ENCODE measurements at regions not wholly inside any gene's neighbourhood (a gene's known extent, or its start where the extent isn't known, plus 50 kb on each side); places are given as distances from the start of the nearest gene placed in this dataset.

DNA sequence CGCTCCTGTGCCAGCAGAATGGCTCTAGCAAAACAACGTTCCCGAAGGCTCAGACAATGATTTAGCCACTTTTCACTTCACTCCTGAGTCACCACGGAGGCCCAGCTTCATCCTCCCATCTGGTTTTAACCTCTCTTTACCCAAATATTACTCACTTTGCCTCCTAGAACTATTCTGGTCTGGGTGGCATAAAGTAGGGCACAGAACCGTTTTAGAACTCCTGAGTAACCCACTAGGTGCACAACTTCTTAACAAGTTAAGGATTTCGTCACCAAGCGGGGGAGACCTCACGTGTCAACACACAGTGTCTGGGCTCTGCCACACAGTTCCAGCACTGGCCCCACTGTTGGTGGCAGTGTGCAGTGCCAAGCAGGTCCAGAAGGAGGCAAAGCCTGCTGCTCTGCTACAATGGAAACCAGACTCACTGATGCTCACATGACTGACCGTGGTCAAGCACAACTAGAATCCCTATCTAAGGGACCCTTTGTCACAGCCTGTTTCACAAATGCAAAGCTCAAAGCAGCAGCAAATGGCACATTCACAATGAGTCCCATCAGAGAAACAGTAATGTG, 121.7 kb downstream of the SIPA1L2 start:
- peak; percentile 68; the same call in 2 of the 3 replicates for ATAC-seq
- TF ChIP-seq, protein P1, sequence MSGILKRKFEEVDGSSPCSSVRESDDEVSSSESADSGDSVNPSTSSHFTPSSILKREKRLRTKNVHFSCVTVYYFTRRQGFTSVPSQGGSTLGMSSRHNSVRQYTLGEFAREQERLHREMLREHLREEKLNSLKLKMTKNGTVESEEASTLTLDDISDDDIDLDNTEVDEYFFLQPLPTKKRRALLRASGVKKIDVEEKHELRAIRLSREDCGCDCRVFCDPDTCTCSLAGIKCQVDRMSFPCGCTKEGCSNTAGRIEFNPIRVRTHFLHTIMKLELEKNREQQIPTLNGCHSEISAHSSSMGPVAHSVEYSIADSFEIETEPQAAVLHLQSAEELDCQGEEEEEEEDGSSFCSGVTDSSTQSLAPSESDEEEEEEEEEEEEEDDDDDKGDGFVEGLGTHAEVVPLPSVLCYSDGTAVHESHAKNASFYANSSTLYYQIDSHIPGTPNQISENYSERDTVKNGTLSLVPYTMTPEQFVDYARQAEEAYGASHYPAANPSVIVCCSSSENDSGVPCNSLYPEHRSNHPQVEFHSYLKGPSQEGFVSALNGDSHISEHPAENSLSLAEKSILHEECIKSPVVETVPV (CRISPR knock-in tag; IDR thresholded peaks at IDR 0.05) = no peak
- no peak for TF ChIP-seq ZFP30 (CRISPR knock-in tag; IDR thresholded peaks at IDR 0.05)
- TF ChIP-seq, protein P2, sequence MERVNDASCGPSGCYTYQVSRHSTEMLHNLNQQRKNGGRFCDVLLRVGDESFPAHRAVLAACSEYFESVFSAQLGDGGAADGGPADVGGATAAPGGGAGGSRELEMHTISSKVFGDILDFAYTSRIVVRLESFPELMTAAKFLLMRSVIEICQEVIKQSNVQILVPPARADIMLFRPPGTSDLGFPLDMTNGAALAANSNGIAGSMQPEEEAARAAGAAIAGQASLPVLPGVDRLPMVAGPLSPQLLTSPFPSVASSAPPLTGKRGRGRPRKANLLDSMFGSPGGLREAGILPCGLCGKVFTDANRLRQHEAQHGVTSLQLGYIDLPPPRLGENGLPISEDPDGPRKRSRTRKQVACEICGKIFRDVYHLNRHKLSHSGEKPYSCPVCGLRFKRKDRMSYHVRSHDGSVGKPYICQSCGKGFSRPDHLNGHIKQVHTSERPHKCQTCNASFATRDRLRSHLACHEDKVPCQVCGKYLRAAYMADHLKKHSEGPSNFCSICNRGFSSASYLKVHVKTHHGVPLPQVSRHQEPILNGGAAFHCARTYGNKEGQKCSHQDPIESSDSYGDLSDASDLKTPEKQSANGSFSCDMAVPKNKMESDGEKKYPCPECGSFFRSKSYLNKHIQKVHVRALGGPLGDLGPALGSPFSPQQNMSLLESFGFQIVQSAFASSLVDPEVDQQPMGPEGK (CRISPR knock-in tag; IDR thresholded peaks at IDR 0.05; ENCODE audit: borderline replicate concordance) = no peak
- no peak for TF ChIP-seq RARB (CRISPR knock-in tag; IDR thresholded peaks at IDR 0.05)
- no peak for TF ChIP-seq ZNF8 (CRISPR knock-in tag; IDR thresholded peaks at IDR 0.05)
- TF ChIP-seq ZC3H10 (CRISPR knock-in tag; IDR thresholded peaks at IDR 0.05) = no peak
- TF ChIP-seq CSDC2 (CRISPR knock-in tag; IDR thresholded peaks at IDR 0.05) = no peak

DNA sequence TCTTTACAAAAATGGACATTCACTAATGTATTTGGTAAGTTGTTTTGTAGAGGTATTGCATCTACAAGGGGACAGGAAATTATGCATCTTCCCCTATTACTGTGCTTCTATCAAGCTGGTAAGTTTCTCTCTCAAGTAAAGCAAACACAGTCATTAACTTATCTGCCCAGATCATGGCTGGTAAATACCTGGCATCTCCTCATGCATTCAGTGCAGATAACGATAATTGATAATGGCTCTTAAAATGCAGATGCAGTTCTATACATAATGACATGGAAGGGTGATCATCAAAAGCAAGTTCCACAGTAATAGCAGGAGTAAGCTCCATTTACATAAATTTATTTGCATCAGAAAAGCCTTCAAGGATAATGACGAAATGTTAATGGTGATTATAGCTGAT, 122.4 kb downstream of the SIPA1L2 start:
- TF ChIP-seq ZFP3 (CRISPR knock-in tag; IDR thresholded peaks at IDR 0.05) (no peak), ZNF8 (CRISPR knock-in tag; IDR thresholded peaks at IDR 0.05) (no peak), ISL1 (CRISPR knock-in tag; IDR thresholded peaks at IDR 0.05) (no peak), ZFP30 (CRISPR knock-in tag; IDR thresholded peaks at IDR 0.05) (no peak), ZC3H10 (CRISPR knock-in tag; IDR thresholded peaks at IDR 0.05) (no peak), TCF4 (CRISPR knock-in tag; IDR thresholded peaks at IDR 0.05; ENCODE audit: borderline replicate concordance) (no peak), SNAI2 (CRISPR knock-in tag; IDR thresholded peaks at IDR 0.05) (no peak), RARB (CRISPR knock-in tag; IDR thresholded peaks at IDR 0.05) (no peak), PPARA (CRISPR knock-in tag; IDR thresholded peaks at IDR 0.05; ENCODE audit: borderline replicate concordance) (no peak), BACH2 (CRISPR knock-in tag; IDR thresholded peaks at IDR 0.05; ENCODE audit: borderline replicate concordance) (no peak)
- TF ChIP-seq, protein P2 (CRISPR knock-in tag; IDR thresholded peaks at IDR 0.05; ENCODE audit: borderline replicate concordance) = no peak
- TF ChIP-seq, protein P1 (CRISPR knock-in tag; IDR thresholded peaks at IDR 0.05) = no peak
- TF ChIP-seq, protein P3, sequence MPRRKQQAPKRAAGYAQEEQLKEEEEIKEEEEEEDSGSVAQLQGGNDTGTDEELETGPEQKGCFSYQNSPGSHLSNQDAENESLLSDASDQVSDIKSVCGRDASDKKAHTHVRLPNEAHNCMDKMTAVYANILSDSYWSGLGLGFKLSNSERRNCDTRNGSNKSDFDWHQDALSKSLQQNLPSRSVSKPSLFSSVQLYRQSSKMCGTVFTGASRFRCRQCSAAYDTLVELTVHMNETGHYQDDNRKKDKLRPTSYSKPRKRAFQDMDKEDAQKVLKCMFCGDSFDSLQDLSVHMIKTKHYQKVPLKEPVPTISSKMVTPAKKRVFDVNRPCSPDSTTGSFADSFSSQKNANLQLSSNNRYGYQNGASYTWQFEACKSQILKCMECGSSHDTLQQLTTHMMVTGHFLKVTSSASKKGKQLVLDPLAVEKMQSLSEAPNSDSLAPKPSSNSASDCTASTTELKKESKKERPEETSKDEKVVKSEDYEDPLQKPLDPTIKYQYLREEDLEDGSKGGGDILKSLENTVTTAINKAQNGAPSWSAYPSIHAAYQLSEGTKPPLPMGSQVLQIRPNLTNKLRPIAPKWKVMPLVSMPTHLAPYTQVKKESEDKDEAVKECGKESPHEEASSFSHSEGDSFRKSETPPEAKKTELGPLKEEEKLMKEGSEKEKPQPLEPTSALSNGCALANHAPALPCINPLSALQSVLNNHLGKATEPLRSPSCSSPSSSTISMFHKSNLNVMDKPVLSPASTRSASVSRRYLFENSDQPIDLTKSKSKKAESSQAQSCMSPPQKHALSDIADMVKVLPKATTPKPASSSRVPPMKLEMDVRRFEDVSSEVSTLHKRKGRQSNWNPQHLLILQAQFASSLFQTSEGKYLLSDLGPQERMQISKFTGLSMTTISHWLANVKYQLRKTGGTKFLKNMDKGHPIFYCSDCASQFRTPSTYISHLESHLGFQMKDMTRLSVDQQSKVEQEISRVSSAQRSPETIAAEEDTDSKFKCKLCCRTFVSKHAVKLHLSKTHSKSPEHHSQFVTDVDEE (CRISPR knock-in tag; IDR thresholded peaks at IDR 0.05) = no peak
- no peak for ATAC-seq

DNA sequence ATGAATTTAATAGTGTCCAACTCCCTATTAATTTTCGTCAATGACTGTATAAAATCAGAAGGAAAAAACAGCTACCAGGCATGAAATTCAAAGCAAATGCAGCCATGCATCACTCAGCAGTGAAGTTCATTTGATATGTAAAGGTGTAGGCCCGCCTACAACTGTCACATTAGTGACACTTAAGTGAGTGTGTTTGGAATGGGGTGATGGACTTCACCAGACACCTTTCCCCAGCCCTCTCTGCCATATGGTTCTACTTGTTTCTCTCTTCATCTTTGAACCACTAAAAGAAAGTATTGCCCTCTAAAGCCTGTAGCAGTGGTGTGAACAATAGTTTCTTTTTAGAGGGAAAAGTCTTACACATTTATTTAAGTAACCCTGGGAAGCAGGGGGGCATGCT, 124.0 kb downstream of the SIPA1L2 start:
- ATAC-seq = no peak
- TF ChIP-seq TOX (CRISPR knock-in tag; IDR thresholded peaks at IDR 0.05; ENCODE audit: borderline replicate concordance) (no peak), ZNF8 (CRISPR knock-in tag; IDR thresholded peaks at IDR 0.05) (no peak), RARB (CRISPR knock-in tag; IDR thresholded peaks at IDR 0.05) (no peak), OSR1 (CRISPR knock-in tag; IDR thresholded peaks at IDR 0.05) (no peak), TCF4 (CRISPR knock-in tag; IDR thresholded peaks at IDR 0.05; ENCODE audit: borderline replicate concordance) (no peak), CSDC2 (CRISPR knock-in tag; IDR thresholded peaks at IDR 0.05) (no peak), PPARA (CRISPR knock-in tag; IDR thresholded peaks at IDR 0.05; ENCODE audit: borderline replicate concordance) (no peak), ZFP30 (CRISPR knock-in tag; IDR thresholded peaks at IDR 0.05) (no peak), ESRRG (CRISPR knock-in tag; IDR thresholded peaks at IDR 0.05) (no peak), SNAI2 (CRISPR knock-in tag; IDR thresholded peaks at IDR 0.05) (no peak)
- TF ChIP-seq, protein P1 (CRISPR knock-in tag; IDR thresholded peaks at IDR 0.05) = no peak
- TF ChIP-seq, protein P2 (CRISPR knock-in tag; IDR thresholded peaks at IDR 0.05; ENCODE audit: borderline replicate concordance) = no peak
- TF ChIP-seq, protein P3 (CRISPR knock-in tag; IDR thresholded peaks at IDR 0.05) = no peak
